ENCODE measurements at regions not wholly inside any gene's neighbourhood (a gene's known extent, or its start where the extent isn't known, plus 50 kb on each side); places are given as distances from the start of the nearest gene placed in this dataset.

DNA sequence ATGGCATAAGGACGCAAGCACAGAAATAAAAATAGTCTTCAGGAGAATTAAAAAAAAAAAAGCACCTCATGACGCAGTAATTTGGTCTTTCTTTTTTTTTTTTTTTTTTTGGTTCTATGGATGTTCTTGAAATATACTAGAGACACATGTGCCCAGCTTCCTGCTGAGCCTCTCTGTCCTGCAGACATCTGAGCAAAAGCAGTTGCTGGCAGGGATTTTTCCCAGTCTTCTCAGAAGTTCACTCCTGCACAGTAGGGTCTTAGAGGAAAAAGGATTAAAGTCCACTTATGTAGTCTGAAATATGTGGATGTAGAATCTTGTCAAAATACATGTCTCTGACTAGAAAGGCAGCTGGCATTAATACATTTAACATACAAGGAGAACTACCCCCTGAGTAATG lies 1888.1 kb upstream of the SEL1L start:
- no peak for TF ChIP-seq YY1 (tag by site-specific recombination; IDR thresholded peaks at IDR 0.05)
- TF ChIP-seq, protein P1, sequence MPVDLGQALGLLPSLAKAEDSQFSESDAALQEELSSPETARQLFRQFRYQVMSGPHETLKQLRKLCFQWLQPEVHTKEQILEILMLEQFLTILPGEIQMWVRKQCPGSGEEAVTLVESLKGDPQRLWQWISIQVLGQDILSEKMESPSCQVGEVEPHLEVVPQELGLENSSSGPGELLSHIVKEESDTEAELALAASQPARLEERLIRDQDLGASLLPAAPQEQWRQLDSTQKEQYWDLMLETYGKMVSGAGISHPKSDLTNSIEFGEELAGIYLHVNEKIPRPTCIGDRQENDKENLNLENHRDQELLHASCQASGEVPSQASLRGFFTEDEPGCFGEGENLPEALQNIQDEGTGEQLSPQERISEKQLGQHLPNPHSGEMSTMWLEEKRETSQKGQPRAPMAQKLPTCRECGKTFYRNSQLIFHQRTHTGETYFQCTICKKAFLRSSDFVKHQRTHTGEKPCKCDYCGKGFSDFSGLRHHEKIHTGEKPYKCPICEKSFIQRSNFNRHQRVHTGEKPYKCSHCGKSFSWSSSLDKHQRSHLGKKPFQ (tag by site-specific recombination; IDR thresholded peaks at IDR 0.05), result no peak
- TF ChIP-seq, protein P2, sequence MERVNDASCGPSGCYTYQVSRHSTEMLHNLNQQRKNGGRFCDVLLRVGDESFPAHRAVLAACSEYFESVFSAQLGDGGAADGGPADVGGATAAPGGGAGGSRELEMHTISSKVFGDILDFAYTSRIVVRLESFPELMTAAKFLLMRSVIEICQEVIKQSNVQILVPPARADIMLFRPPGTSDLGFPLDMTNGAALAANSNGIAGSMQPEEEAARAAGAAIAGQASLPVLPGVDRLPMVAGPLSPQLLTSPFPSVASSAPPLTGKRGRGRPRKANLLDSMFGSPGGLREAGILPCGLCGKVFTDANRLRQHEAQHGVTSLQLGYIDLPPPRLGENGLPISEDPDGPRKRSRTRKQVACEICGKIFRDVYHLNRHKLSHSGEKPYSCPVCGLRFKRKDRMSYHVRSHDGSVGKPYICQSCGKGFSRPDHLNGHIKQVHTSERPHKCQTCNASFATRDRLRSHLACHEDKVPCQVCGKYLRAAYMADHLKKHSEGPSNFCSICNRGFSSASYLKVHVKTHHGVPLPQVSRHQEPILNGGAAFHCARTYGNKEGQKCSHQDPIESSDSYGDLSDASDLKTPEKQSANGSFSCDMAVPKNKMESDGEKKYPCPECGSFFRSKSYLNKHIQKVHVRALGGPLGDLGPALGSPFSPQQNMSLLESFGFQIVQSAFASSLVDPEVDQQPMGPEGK (tag by site-specific recombination; IDR thresholded peaks at IDR 0.05), result no peak
- TF ChIP-seq ZNF24 (tag by site-specific recombination; IDR thresholded peaks at IDR 0.05), result no peak
- no peak for TF ChIP-seq ZNF133 (tag by site-specific recombination; IDR thresholded peaks at IDR 0.05)
- TF ChIP-seq, protein P3, sequence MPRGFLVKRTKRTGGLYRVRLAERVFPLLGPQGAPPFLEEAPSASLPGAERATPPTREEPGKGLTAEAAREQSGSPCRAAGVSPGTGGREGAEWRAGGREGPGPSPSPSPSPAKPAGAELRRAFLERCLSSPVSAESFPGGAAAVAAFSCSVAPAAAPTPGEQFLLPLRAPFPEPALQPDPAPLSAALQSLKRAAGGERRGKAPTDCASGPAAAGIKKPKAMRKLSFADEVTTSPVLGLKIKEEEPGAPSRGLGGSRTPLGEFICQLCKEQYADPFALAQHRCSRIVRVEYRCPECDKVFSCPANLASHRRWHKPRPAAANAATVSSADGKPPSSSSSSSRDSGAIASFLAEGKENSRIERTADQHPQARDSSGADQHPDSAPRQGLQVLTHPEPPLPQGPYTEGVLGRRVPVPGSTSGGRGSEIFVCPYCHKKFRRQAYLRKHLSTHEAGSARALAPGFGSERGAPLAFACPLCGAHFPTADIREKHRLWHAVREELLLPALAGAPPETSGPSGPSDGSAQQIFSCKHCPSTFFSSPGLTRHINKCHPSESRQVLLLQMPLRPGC (tag by site-specific recombination; IDR thresholded peaks at IDR 0.05), result no peak
- TF ChIP-seq ZNF350 (tag by site-specific recombination; IDR thresholded peaks at IDR 0.05), result no peak
- TF ChIP-seq, protein P4, sequence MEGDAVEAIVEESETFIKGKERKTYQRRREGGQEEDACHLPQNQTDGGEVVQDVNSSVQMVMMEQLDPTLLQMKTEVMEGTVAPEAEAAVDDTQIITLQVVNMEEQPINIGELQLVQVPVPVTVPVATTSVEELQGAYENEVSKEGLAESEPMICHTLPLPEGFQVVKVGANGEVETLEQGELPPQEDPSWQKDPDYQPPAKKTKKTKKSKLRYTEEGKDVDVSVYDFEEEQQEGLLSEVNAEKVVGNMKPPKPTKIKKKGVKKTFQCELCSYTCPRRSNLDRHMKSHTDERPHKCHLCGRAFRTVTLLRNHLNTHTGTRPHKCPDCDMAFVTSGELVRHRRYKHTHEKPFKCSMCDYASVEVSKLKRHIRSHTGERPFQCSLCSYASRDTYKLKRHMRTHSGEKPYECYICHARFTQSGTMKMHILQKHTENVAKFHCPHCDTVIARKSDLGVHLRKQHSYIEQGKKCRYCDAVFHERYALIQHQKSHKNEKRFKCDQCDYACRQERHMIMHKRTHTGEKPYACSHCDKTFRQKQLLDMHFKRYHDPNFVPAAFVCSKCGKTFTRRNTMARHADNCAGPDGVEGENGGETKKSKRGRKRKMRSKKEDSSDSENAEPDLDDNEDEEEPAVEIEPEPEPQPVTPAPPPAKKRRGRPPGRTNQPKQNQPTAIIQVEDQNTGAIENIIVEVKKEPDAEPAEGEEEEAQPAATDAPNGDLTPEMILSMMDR (tag by site-specific recombination; IDR thresholded peaks at IDR 0.05), result no peak
- TF ChIP-seq, protein P5, sequence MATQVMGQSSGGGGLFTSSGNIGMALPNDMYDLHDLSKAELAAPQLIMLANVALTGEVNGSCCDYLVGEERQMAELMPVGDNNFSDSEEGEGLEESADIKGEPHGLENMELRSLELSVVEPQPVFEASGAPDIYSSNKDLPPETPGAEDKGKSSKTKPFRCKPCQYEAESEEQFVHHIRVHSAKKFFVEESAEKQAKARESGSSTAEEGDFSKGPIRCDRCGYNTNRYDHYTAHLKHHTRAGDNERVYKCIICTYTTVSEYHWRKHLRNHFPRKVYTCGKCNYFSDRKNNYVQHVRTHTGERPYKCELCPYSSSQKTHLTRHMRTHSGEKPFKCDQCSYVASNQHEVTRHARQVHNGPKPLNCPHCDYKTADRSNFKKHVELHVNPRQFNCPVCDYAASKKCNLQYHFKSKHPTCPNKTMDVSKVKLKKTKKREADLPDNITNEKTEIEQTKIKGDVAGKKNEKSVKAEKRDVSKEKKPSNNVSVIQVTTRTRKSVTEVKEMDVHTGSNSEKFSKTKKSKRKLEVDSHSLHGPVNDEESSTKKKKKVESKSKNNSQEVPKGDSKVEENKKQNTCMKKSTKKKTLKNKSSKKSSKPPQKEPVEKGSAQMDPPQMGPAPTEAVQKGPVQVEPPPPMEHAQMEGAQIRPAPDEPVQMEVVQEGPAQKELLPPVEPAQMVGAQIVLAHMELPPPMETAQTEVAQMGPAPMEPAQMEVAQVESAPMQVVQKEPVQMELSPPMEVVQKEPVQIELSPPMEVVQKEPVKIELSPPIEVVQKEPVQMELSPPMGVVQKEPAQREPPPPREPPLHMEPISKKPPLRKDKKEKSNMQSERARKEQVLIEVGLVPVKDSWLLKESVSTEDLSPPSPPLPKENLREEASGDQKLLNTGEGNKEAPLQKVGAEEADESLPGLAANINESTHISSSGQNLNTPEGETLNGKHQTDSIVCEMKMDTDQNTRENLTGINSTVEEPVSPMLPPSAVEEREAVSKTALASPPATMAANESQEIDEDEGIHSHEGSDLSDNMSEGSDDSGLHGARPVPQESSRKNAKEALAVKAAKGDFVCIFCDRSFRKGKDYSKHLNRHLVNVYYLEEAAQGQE (tag by site-specific recombination; IDR thresholded peaks at IDR 0.05), result no peak
- TF ChIP-seq FEZF1 (tag by site-specific recombination; IDR thresholded peaks at IDR 0.05), result no peak
- TF ChIP-seq, protein P6, sequence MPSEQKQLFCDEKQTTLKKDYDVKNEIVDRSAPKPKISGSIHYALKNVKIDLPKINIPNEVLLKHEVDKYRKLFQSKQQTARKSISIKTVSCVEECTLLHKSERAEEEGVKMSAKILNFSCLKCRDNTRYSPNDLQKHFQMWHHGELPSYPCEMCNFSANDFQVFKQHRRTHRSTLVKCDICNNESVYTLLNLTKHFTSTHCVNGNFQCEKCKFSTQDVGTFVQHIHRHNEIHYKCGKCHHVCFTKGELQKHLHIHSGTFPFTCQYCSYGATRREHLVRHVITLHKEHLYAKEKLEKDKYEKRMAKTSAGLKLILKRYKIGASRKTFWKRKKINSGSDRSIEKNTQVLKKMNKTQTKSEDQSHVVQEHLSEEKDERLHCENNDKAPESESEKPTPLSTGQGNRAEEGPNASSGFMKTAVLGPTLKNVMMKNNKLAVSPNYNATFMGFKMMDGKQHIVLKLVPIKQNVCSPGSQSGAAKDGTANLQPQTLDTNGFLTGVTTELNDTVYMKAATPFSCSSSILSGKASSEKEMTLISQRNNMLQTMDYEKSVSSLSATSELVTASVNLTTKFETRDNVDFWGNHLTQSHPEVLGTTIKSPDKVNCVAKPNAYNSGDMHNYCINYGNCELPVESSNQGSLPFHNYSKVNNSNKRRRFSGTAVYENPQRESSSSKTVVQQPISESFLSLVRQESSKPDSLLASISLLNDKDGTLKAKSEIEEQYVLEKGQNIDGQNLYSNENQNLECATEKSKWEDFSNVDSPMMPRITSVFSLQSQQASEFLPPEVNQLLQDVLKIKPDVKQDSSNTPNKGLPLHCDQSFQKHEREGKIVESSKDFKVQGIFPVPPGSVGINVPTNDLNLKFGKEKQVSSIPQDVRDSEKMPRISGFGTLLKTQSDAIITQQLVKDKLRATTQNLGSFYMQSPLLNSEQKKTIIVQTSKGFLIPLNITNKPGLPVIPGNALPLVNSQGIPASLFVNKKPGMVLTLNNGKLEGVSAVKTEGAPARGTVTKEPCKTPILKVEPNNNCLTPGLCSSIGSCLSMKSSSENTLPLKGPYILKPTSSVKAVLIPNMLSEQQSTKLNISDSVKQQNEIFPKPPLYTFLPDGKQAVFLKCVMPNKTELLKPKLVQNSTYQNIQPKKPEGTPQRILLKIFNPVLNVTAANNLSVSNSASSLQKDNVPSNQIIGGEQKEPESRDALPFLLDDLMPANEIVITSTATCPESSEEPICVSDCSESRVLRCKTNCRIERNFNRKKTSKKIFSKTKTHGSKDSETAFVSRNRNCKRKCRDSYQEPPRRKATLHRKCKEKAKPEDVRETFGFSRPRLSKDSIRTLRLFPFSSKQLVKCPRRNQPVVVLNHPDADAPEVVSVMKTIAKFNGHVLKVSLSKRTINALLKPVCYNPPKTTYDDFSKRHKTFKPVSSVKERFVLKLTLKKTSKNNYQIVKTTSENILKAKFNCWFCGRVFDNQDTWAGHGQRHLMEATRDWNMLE (tag by site-specific recombination; conservative IDR thresholded peaks at IDR 0.05; ENCODE audit: low read depth), result no peak
